ENCODE measurements at regions not wholly inside any gene's neighbourhood (a gene's known extent, or its start where the extent isn't known, plus 50 kb on each side); places are given as distances from the start of the nearest gene placed in this dataset.

- Histone ChIP-seq H3K79me2 (ENCODE audit: insufficient read depth, low read length) (no peaks in the 10 kb centered on the region), H3K4me3 (replicated peaks in 1 of 2; ENCODE audit: low read depth in 1 of 2, low read length in 2 of 2) (no peak overlapping the region), H3K9ac (ENCODE audit: low read length) (no peak overlapping the region), H3K4me1 (ENCODE audit: control insufficient read depth in 1 of 2, insufficient read depth in 2 of 2, low read length in 2 of 2) (peaks cover 23 to 44% of the 10 kb centered on the region in 2 experiments), H3K36me3 (ENCODE audit: control insufficient read depth in 1 of 2, insufficient read depth in 2 of 2, low read length in 2 of 2) (no peaks in the 10 kb centered on the region), H3K9me3 (ENCODE audit: control insufficient read depth in 1 of 2, insufficient read depth in 1 of 2, low read depth in 1 of 2, low read length in 2 of 2) (no peaks in the 10 kb centered on the region), H3K27me3 (ENCODE audit: insufficient read depth, low read length) (no peaks in the 10 kb centered on the region), H3K9me2 (ENCODE audit: insufficient read depth) (no peaks in the 10 kb centered on the region), H2AFZ (ENCODE audit: low read depth, low read length, poor library complexity, severe bottlenecking) (no peak overlapping the region), H3K4me2 (ENCODE audit: low read length) (no peak overlapping the region), H4K20me1 (ENCODE audit: insufficient read depth) (no peaks in the 10 kb centered on the region), H3K27ac (ENCODE audit: low read depth, low read length) (no peak overlapping the region)
- no TSS peak for BruUV-seq (replicated peaks)
- intact Hi-C loops (cut with micrococcal nuclease), result no loop called here
- ChIA-PET RAD21 (ENCODE audit: low non-redundant PET in 1 of 2, low total read pairs in 2 of 2, uncharacterized antibody in 2 of 2, unreplicated experiment in 2 of 2) (no interaction called here), CTCF (no interaction called here), POLR2A (no interaction called here)
- TF ChIP-seq EZH2 (IDR thresholded peaks at IDR 0.05), result no peak
- TF ChIP-seq TCF7L2 (IDR thresholded peaks at IDR 0.05; ENCODE audit: borderline replicate concordance, extremely low read depth, insufficient read depth, insufficient read length), result no peak
- no peak for TF ChIP-seq EZH2phosphoT487 (IDR thresholded peaks at IDR 0.05; ENCODE audit: borderline replicate concordance)
- TF ChIP-seq YY1 (IDR thresholded peaks at IDR 0.05; ENCODE audit: extremely low read depth, insufficient replicate concordance, low read depth, low read length), result no peak
- no peak for TF ChIP-seq CTCF (IDR thresholded peaks at IDR 0.05 in 2 of 3, conservative IDR thresholded peaks at IDR 0.05 in 1 of 3; ENCODE audit: borderline replicate concordance in 1 of 3, insufficient read depth in 1 of 3, low read depth in 2 of 3, low read length in 2 of 3)
- TF ChIP-seq ZFX (IDR thresholded peaks at IDR 0.05), result no peak
- ATAC-seq (no peak), DNase-seq (ENCODE audit: low read depth, low spot score) (no peak)
These were observed 79.1 kb downstream of the VCPKMT start for GRCh38 chr14:50037240-50037639.

GRCh38 chr14:50037852-50038251 lies 78.5 kb downstream of the VCPKMT start:
- Histone ChIP-seq H3K9me2 (ENCODE audit: insufficient read depth) (no peaks in the 10 kb centered on the region), H3K79me2 (ENCODE audit: insufficient read depth, low read length) (no peaks in the 10 kb centered on the region), H3K4me2 (ENCODE audit: low read length) (0 out of 2 replicates have a peak overlapping the region, but pooled peaks have one; percentile 53), H3K9ac (ENCODE audit: low read length) (no peak overlapping the region), H3K4me3 (replicated peaks in 1 of 2; ENCODE audit: low read depth in 1 of 2, low read length in 2 of 2) (no peak overlapping the region), H3K4me1 (ENCODE audit: control insufficient read depth in 1 of 2, insufficient read depth in 2 of 2, low read length in 2 of 2) (peaks cover 23 to 46% of the 10 kb centered on the region in 2 experiments), H3K36me3 (ENCODE audit: control insufficient read depth in 1 of 2, insufficient read depth in 2 of 2, low read length in 2 of 2) (no peaks in the 10 kb centered on the region), H2AFZ (ENCODE audit: low read depth, low read length, poor library complexity, severe bottlenecking) (no peak overlapping the region), H4K20me1 (ENCODE audit: insufficient read depth) (no peaks in the 10 kb centered on the region), H3K9me3 (ENCODE audit: control insufficient read depth in 1 of 2, insufficient read depth in 1 of 2, low read depth in 1 of 2, low read length in 2 of 2) (no peaks in the 10 kb centered on the region), H3K27me3 (ENCODE audit: insufficient read depth, low read length) (no peaks in the 10 kb centered on the region), H3K27ac (ENCODE audit: low read depth, low read length) (no peak overlapping the region)
- intact Hi-C loops (cut with micrococcal nuclease), result no loop called here
- BruUV-seq (replicated peaks), result no TSS peak
- no peak for ATAC-seq
- ChIA-PET CTCF (no interaction called here), RAD21 (ENCODE audit: low non-redundant PET in 1 of 2, low total read pairs in 2 of 2, uncharacterized antibody in 2 of 2, unreplicated experiment in 2 of 2) (no interaction called here), POLR2A (no interaction called here)
- no peak for DNase-seq (ENCODE audit: low read depth, low spot score)
- TF ChIP-seq CTCF (IDR thresholded peaks at IDR 0.05 in 2 of 3, conservative IDR thresholded peaks at IDR 0.05 in 1 of 3; ENCODE audit: borderline replicate concordance in 1 of 3, insufficient read depth in 1 of 3, low read depth in 2 of 3, low read length in 2 of 3) (no peak), JUND (IDR thresholded peaks at IDR 0.05) (no peak), EZH2phosphoT487 (IDR thresholded peaks at IDR 0.05; ENCODE audit: borderline replicate concordance) (no peak), CBX3 (IDR thresholded peaks at IDR 0.05; ENCODE audit: low read depth) (no peak), POLR2AphosphoS5 (IDR thresholded peaks at IDR 0.05; ENCODE audit: low read depth, low read length) (no peak), REST (IDR thresholded peaks at IDR 0.05; ENCODE audit: low read depth) (no peak), CEBPB (IDR thresholded peaks at IDR 0.05; ENCODE audit: low read depth) (no peak), ZFX (IDR thresholded peaks at IDR 0.05) (no peak), SIN3A (IDR thresholded peaks at IDR 0.05; ENCODE audit: low read depth) (no peak), EGR1 (IDR thresholded peaks at IDR 0.05; ENCODE audit: low read depth) (no peak)
